Activated CD4-positive, alpha-beta memory T cell treated with anti-CD3 and anti-CD28 coated beads for 36 hours (primary cell): ENCODE measurements at regions not wholly inside any gene's neighbourhood (a gene's known extent, or its start where the extent isn't known, plus 50 kb on each side); places are given as distances from the start of the nearest gene placed in this dataset.

ENCODE experiments used
- CTCF ChIA-PET: fragments of 350-600 bp; sonication (Branson Sonifier 250); formaldehyde crosslinking; loops from one replicate; lab custom pipeline; 2021; ENCODE audit warnings: antibody characterized with exemption, inconsistent platforms; lab: Charles Lee
- POLR2A ChIA-PET: fragments of 350-600 bp; sonication (Branson Sonifier 250); formaldehyde crosslinking; loops from one replicate; lab custom pipeline; 2021; ENCODE audit warnings: antibody characterized with exemption; lab: Charles Lee
- DNase-seq: peaks from one replicate; pipeline ENCODE4 v3.0.0-alpha.2; 2020
- H3K27ac Mint-ChIP-seq: one replicate; pipeline ENCODE4 v1.8.0; 2021; ENCODE audit warnings: mixed read lengths
- H3K27me3 Mint-ChIP-seq: one replicate; pipeline ENCODE4 v1.8.0; 2021; ENCODE audit warnings: mixed read lengths
- H3K36me3 Mint-ChIP-seq: one replicate; pipeline ENCODE4 v1.8.0; 2021; ENCODE audit warnings: mixed read lengths
- H3K4me1 Mint-ChIP-seq: one replicate; pipeline ENCODE4 v1.8.0; 2021; ENCODE audit warnings: low read depth, mixed read lengths
- H3K4me3 Mint-ChIP-seq: one replicate; pipeline ENCODE4 v1.8.0; 2021; ENCODE audit warnings: mild to moderate bottlenecking, mixed read lengths
- H3K9me3 Mint-ChIP-seq: one replicate; pipeline ENCODE4 v1.8.0; 2021; ENCODE audit warnings: mixed read lengths
- intact Hi-C: fragments of 100-400 bp; cut with micrococcal nuclease; formaldehyde crosslinking; loops from one replicate; pipeline ENCODE4 v1.15.1; 2023

- peaks cover 11% of the 10 kb centered on the region for H3K27me3 Mint-ChIP-seq
- DNase-seq: no peak
- POLR2A ChIA-PET: no interaction called here
- intact Hi-C loops: no loop called here
- no peaks in the 10 kb centered on the region for H3K4me1 Mint-ChIP-seq
- CTCF ChIA-PET: no interaction called here
- no peak overlapping the region for H3K27ac Mint-ChIP-seq
- peaks cover under 1% of the 10 kb centered on the region for H3K9me3 Mint-ChIP-seq
- no peak overlapping the region for H3K4me3 Mint-ChIP-seq
- H3K36me3 Mint-ChIP-seq: no peaks in the 10 kb centered on the region
Measured at GRCh38 chr2:383888-384287, 96.0 kb upstream of the ALKAL2 start.

GRCh38 chr2:383178-383577 is 95.3 kb upstream of the ALKAL2 start:
- Mint-ChIP-seq H3K27ac (no peak overlapping the region), H3K4me1 (no peaks in the 10 kb centered on the region), H3K27me3 (peaks cover 13% of the 10 kb centered on the region), H3K4me3 (no peak overlapping the region), H3K36me3 (no peaks in the 10 kb centered on the region), H3K9me3 (no peaks in the 10 kb centered on the region)
- DNase-seq: no peak
- ChIA-PET CTCF (no interaction called here), POLR2A (no interaction called here)
- intact Hi-C loops: no loop called here

GRCh38 chr2:382728-383022 is 94.8 kb upstream of the ALKAL2 start:
- H3K27ac Mint-ChIP-seq: no peak overlapping the region
- intact Hi-C loops: no loop called here
- no peaks in the 10 kb centered on the region for H3K4me1 Mint-ChIP-seq
- ChIA-PET CTCF (no interaction called here), POLR2A (no interaction called here)
- H3K36me3 Mint-ChIP-seq: no peaks in the 10 kb centered on the region
- H3K9me3 Mint-ChIP-seq: peaks cover 5% of the 10 kb centered on the region
- DNase-seq: no peak
- H3K4me3 Mint-ChIP-seq: no peak overlapping the region
- peaks cover 17% of the 10 kb centered on the region for H3K27me3 Mint-ChIP-seq

- Mint-ChIP-seq H3K9me3 (peaks cover 10% of the 10 kb centered on the region), H3K4me3 (no peak overlapping the region), H3K36me3 (no peaks in the 10 kb centered on the region), H3K27ac (no peak overlapping the region), H3K4me1 (no peaks in the 10 kb centered on the region), H3K27me3 (peaks cover 21% of the 10 kb centered on the region)
- CTCF ChIA-PET: no interaction called here
- intact Hi-C loops: no loop called here
- POLR2A ChIA-PET: no interaction called here
- no peak for DNase-seq
Measured at GRCh38 chr2:381941-382727, 94.2 kb upstream of the ALKAL2 start.

- intact Hi-C loops: no loop called here
- no peak overlapping the region for H3K4me3 Mint-ChIP-seq
- no peaks in the 10 kb centered on the region for H3K36me3 Mint-ChIP-seq
- ChIA-PET POLR2A (no interaction called here), CTCF (no interaction called here)
- no peak overlapping the region for H3K27ac Mint-ChIP-seq
- H3K9me3 Mint-ChIP-seq: peaks cover 11% of the 10 kb centered on the region
- H3K27me3 Mint-ChIP-seq: peaks cover 21% of the 10 kb centered on the region
- no peaks in the 10 kb centered on the region for H3K4me1 Mint-ChIP-seq
- no peak for DNase-seq
Measured at GRCh38 chr2:381181-381580, 93.3 kb upstream of the ALKAL2 start.

GRCh38 chr2:380772-381171 is 92.9 kb upstream of the ALKAL2 start:
- intact Hi-C loops: no loop called here
- no peak overlapping the region for H3K27ac Mint-ChIP-seq
- POLR2A ChIA-PET: no interaction called here
- H3K9me3 Mint-ChIP-seq: peaks cover 11% of the 10 kb centered on the region
- H3K4me1 Mint-ChIP-seq: no peaks in the 10 kb centered on the region
- no peak for DNase-seq
- no peaks in the 10 kb centered on the region for H3K36me3 Mint-ChIP-seq
- H3K4me3 Mint-ChIP-seq: no peak overlapping the region
- H3K27me3 Mint-ChIP-seq: peaks cover 21% of the 10 kb centered on the region
- CTCF ChIA-PET: no interaction called here

- Mint-ChIP-seq H3K4me3 (no peak overlapping the region), H3K36me3 (no peaks in the 10 kb centered on the region), H3K27ac (no peak overlapping the region), H3K4me1 (no peaks in the 10 kb centered on the region), H3K9me3 (peaks cover 11% of the 10 kb centered on the region), H3K27me3 (peaks cover 23% of the 10 kb centered on the region)
- intact Hi-C loops: no loop called here
- ChIA-PET CTCF (no interaction called here), POLR2A (no interaction called here)
- DNase-seq: no peak
Measured at GRCh38 chr2:380221-380620, 92.3 kb upstream of the ALKAL2 start.

- Mint-ChIP-seq H3K4me3 (no peak overlapping the region), H3K36me3 (no peaks in the 10 kb centered on the region), H3K4me1 (no peaks in the 10 kb centered on the region), H3K9me3 (peaks cover 11% of the 10 kb centered on the region), H3K27me3 (peaks cover 23% of the 10 kb centered on the region), H3K27ac (no peak overlapping the region)
- no peak for DNase-seq
- intact Hi-C loops: no loop called here
- CTCF ChIA-PET: no interaction called here
- POLR2A ChIA-PET: no interaction called here
Measured at GRCh38 chr2:379778-380177, 91.9 kb upstream of the ALKAL2 start.

GRCh38 chr2:378364-378763 is 90.5 kb upstream of the ALKAL2 start:
- H3K27me3 Mint-ChIP-seq: peaks cover 28% of the 10 kb centered on the region
- intact Hi-C loops: no loop called here
- DNase-seq: no peak
- no peaks in the 10 kb centered on the region for H3K4me1 Mint-ChIP-seq
- no peak overlapping the region for H3K27ac Mint-ChIP-seq
- CTCF ChIA-PET: no interaction called here
- H3K9me3 Mint-ChIP-seq: peaks cover 11% of the 10 kb centered on the region
- H3K4me3 Mint-ChIP-seq: no peak overlapping the region
- H3K36me3 Mint-ChIP-seq: no peaks in the 10 kb centered on the region
- POLR2A ChIA-PET: no interaction called here

GRCh38 chr2:377414-377813 is 89.5 kb upstream of the ALKAL2 start:
- CTCF ChIA-PET: no interaction called here
- intact Hi-C loops: no loop called here
- Mint-ChIP-seq H3K36me3 (no peaks in the 10 kb centered on the region), H3K4me1 (no peaks in the 10 kb centered on the region), H3K9me3 (peaks cover 11% of the 10 kb centered on the region), H3K27ac (no peak overlapping the region), H3K4me3 (no peak overlapping the region), H3K27me3 (peaks cover 28% of the 10 kb centered on the region)
- DNase-seq: no peak
- POLR2A ChIA-PET: no interaction called here

- CTCF ChIA-PET: no interaction called here
- H3K27ac Mint-ChIP-seq: no peak overlapping the region
- POLR2A ChIA-PET: no interaction called here
- H3K9me3 Mint-ChIP-seq: peaks cover 14% of the 10 kb centered on the region
- H3K4me1 Mint-ChIP-seq: no peaks in the 10 kb centered on the region
- no peak for DNase-seq
- H3K4me3 Mint-ChIP-seq: no peak overlapping the region
- intact Hi-C loops: no loop called here
- peaks cover 31% of the 10 kb centered on the region for H3K27me3 Mint-ChIP-seq
- H3K36me3 Mint-ChIP-seq: no peaks in the 10 kb centered on the region
Measured at GRCh38 chr2:375956-376307, 88.0 kb upstream of the ALKAL2 start.

- ChIA-PET CTCF (no interaction called here), POLR2A (no interaction called here)
- Mint-ChIP-seq H3K4me3 (no peak overlapping the region), H3K36me3 (no peaks in the 10 kb centered on the region), H3K9me3 (peaks cover 15% of the 10 kb centered on the region), H3K4me1 (no peaks in the 10 kb centered on the region), H3K27ac (no peak overlapping the region), H3K27me3 (peaks cover 33% of the 10 kb centered on the region)
- DNase-seq: no peak
- intact Hi-C loops: no loop called here
Measured at GRCh38 chr2:375270-375955, 87.5 kb upstream of the ALKAL2 start.

- ChIA-PET CTCF (no interaction called here), POLR2A (no interaction called here)
- peaks cover 4% of the 10 kb centered on the region for H3K9me3 Mint-ChIP-seq
- DNase-seq: no peak
- intact Hi-C loops: no loop called here
- H3K27me3 Mint-ChIP-seq: peaks cover 20% of the 10 kb centered on the region
- H3K4me1 Mint-ChIP-seq: no peaks in the 10 kb centered on the region
- H3K27ac Mint-ChIP-seq: no peak overlapping the region
- no peak overlapping the region for H3K4me3 Mint-ChIP-seq
- no peaks in the 10 kb centered on the region for H3K36me3 Mint-ChIP-seq
Measured at GRCh38 chr2:368386-368785, 80.5 kb upstream of the ALKAL2 start.
